Natural killer cell (primary cell): ENCODE measurements at regions not wholly inside any gene's neighbourhood (a gene's known extent, or its start where the extent isn't known, plus 50 kb on each side); places are given as distances from the start of the nearest gene placed in this dataset.

Experiments
- ATAC-seq, 3 donors: fragments of 150-1000 bp in 2 of 3; fragments of 200-7000 bp in 1 of 3; cut with Tn5 transposase; 1 replicate in 1 of 3; 2 replicates in 2 of 3; pipeline ENCODE4 v1.10.0; 2021; ENCODE audit warnings: mild to moderate bottlenecking in 2 of 3, moderate library complexity in 2 of 3
- DNase-seq, 2 donors: peaks; one replicate each; pipeline versions ENCODE4 v3.0.0 to v3.0.0-alpha.2; 2013 to 2021; ENCODE audit warnings: mixed read lengths in 1 of 2
- H3K27ac ChIP-seq: one replicate; pipeline ENCODE4 v1.5.1; 2013; ENCODE audit warnings: mild to moderate bottlenecking, low read length
- H3K27me3 ChIP-seq: one replicate; pipeline ENCODE4 v1.6.1; 2013; ENCODE audit warnings: low read length; ENCODE audit not compliant: control insufficient read depth, insufficient read depth
- H3K36me3 ChIP-seq: one replicate; pipeline ENCODE4 v1.6.1; 2013; ENCODE audit warnings: low read length; ENCODE audit not compliant: control insufficient read depth, insufficient read depth
- H3K4me1 ChIP-seq: one replicate; pipeline ENCODE4 v1.6.1; 2013; ENCODE audit warnings: low read length; ENCODE audit not compliant: control insufficient read depth, insufficient read depth
- H3K4me3 ChIP-seq: one replicate; pipeline ENCODE4 v1.5.1; 2013; ENCODE audit warnings: low read length
- H3K9me3 ChIP-seq: one replicate; pipeline ENCODE4 v1.6.1; 2013; ENCODE audit warnings: low read length; ENCODE audit not compliant: control insufficient read depth, insufficient read depth
- H3K27ac Mint-ChIP-seq, 2 donors: one replicate each; pipeline ENCODE4 v1.8.0; 2022; ENCODE audit warnings: mild to moderate bottlenecking in 2 of 2, mixed read lengths in 2 of 2, moderate library complexity in 1 of 2
- H3K27me3 Mint-ChIP-seq, 2 donors: one replicate each; pipeline ENCODE4 v1.8.0; 2022; ENCODE audit warnings: low read depth in 2 of 2, mixed read lengths in 2 of 2
- H3K36me3 Mint-ChIP-seq: one replicate; pipeline ENCODE4 v1.8.0; 2022; ENCODE audit warnings: mixed read lengths
- H3K4me1 Mint-ChIP-seq, 2 donors: one replicate each; pipeline ENCODE4 v1.8.0; 2022; ENCODE audit warnings: mixed read lengths in 2 of 2
- H3K4me3 Mint-ChIP-seq: one replicate; pipeline ENCODE4 v1.8.0; 2022; ENCODE audit warnings: mild to moderate bottlenecking, moderate library complexity, mixed read lengths
- H3K9me3 Mint-ChIP-seq, 2 donors: one replicate each; pipeline ENCODE4 v1.8.0; 2022; ENCODE audit warnings: mixed read lengths in 2 of 2
- CTCF ChIP-seq: fragments of 200-600 bp; IDR thresholded peaks from one replicate; pipeline ENCODE4 v1.8.0; 2022; ENCODE audit warnings: antibody characterized with exemption
- WGBS: methylation state at CpG from one replicate; pipeline ENCODE4 v1.1.7; 2013; ENCODE audit warnings: missing lambda C conversion rate; ENCODE audit not compliant: insufficient coverage; 5-methylcytosine and 5-hydroxymethylcytosine counted together
- intact Hi-C: fragments of 100-400 bp; cut with micrococcal nuclease; formaldehyde crosslinking; loops from one replicate; pipeline ENCODE4 v1.14.2; 2022

- H3K4me1 Mint-ChIP-seq = no peaks in the 10 kb centered on the region
- intact Hi-C loops = no loop called here
- DNase-seq (no peak), ATAC-seq (no peak)
- Histone ChIP-seq H3K9me3 (no peaks in the 10 kb centered on the region), H3K27me3 (no peaks in the 10 kb centered on the region), H3K27ac (no peak overlapping the region), H3K36me3 (no peaks in the 10 kb centered on the region), H3K4me1 (no peaks in the 10 kb centered on the region), H3K4me3 (no peak overlapping the region)
- WGBS = 59% methylated on average over 3 of the region's 4 CpGs
- TF ChIP-seq CTCF = no peak
- H3K36me3 Mint-ChIP-seq = no peaks in the 10 kb centered on the region
- no peaks in the 10 kb centered on the region for H3K27me3 Mint-ChIP-seq
- no peak overlapping the region for H3K27ac Mint-ChIP-seq
- H3K9me3 Mint-ChIP-seq = peaks cover 10 to 12% of the 10 kb centered on the region in 2 donors
- H3K4me3 Mint-ChIP-seq = no peak overlapping the region
Observed at GRCh38 chr18:1463981-1464380, 559.3 kb downstream of the ADCYAP1 start.

GRCh38 chr18:1464444-1465217 lies 560.0 kb downstream of the ADCYAP1 start:
- Mint-ChIP-seq H3K4me1 (no peaks in the 10 kb centered on the region), H3K27me3 (no peaks in the 10 kb centered on the region), H3K27ac (no peak overlapping the region), H3K36me3 (no peaks in the 10 kb centered on the region), H3K9me3 (peaks cover 10% of the 10 kb centered on the region in 2 donors), H3K4me3 (no peak overlapping the region)
- no peak overlapping the region for H3K27ac ChIP-seq
- H3K9me3 ChIP-seq = no peaks in the 10 kb centered on the region
- 18% methylated on average over 3 of the region's 4 CpGs for WGBS
- DNase-seq (no peak), ATAC-seq (peak in 1 of 3 donors; percentile 54)
- no peaks in the 10 kb centered on the region for H3K4me1 ChIP-seq
- TF ChIP-seq CTCF = no peak
- H3K27me3 ChIP-seq = no peaks in the 10 kb centered on the region
- intact Hi-C loops = no loop called here
- H3K36me3 ChIP-seq = no peaks in the 10 kb centered on the region
- no peak overlapping the region for H3K4me3 ChIP-seq

GRCh38 chr18:1466035-1466434 lies 561.4 kb downstream of the ADCYAP1 start:
- Mint-ChIP-seq H3K4me1 (no peaks in the 10 kb centered on the region), H3K9me3 (peaks cover 9 to 10% of the 10 kb centered on the region in 2 donors), H3K27me3 (no peaks in the 10 kb centered on the region), H3K27ac (no peak overlapping the region), H3K4me3 (no peak overlapping the region), H3K36me3 (no peaks in the 10 kb centered on the region)
- no peaks in the 10 kb centered on the region for H3K27me3 ChIP-seq
- no peaks in the 10 kb centered on the region for H3K4me1 ChIP-seq
- H3K9me3 ChIP-seq = no peaks in the 10 kb centered on the region
- no peak for TF ChIP-seq CTCF
- H3K36me3 ChIP-seq = no peaks in the 10 kb centered on the region
- H3K27ac ChIP-seq = no peak overlapping the region
- intact Hi-C loops = no loop called here
- WGBS = no CpG with 5 or more reads among the region's 3 CpGs
- no peak overlapping the region for H3K4me3 ChIP-seq
- ATAC-seq = no peak
- no peak for DNase-seq

- Mint-ChIP-seq H3K36me3 (no peaks in the 10 kb centered on the region), H3K4me1 (no peaks in the 10 kb centered on the region), H3K27me3 (no peaks in the 10 kb centered on the region), H3K9me3 (peaks cover 7 to 11% of the 10 kb centered on the region in 2 donors), H3K27ac (no peak overlapping the region), H3K4me3 (no peak overlapping the region)
- DNase-seq = no peak
- no peak for ATAC-seq
- no peak for TF ChIP-seq CTCF
- H3K36me3 ChIP-seq = no peaks in the 10 kb centered on the region
- no peaks in the 10 kb centered on the region for H3K9me3 ChIP-seq
- no peak overlapping the region for H3K4me3 ChIP-seq
- intact Hi-C loops = no loop called here
- no peaks in the 10 kb centered on the region for H3K4me1 ChIP-seq
- H3K27ac ChIP-seq = no peak overlapping the region
- H3K27me3 ChIP-seq = no peaks in the 10 kb centered on the region
- 72% methylated on average over 4 of the region's 5 CpGs for WGBS
Observed at GRCh38 chr18:1467461-1467964, 562.8 kb downstream of the ADCYAP1 start.
